Thyroid gland (tissue), 4 donors: ENCODE measurements at regions not wholly inside any gene's neighbourhood (a gene's known extent, or its start where the extent isn't known, plus 50 kb on each side); places are given as distances from the start of the nearest gene placed in this dataset.

Source experiments
- CTCF ChIP-seq, 6 experiments: fragments of 200-600 bp in 3 of 6; fragments of 450-650 bp in 3 of 6; sonication (generic) in 3 of 6; IDR thresholded peaks; one replicate each; pipeline ENCODE4 v1.5.1; 2016 to 2019; ENCODE audit warnings: antibody characterized with exemption in 6 of 6, mild to moderate bottlenecking in 2 of 6, inconsistent platforms in 1 of 6, moderate library complexity in 1 of 6
- POLR2A ChIP-seq, 2 donors: fragments of 450-650 bp; IDR thresholded peaks; one replicate each; pipeline ENCODE4 v1.6.1; 2017; ENCODE audit warnings: antibody characterized with exemption in 2 of 2, mild to moderate bottlenecking in 2 of 2, moderate library complexity in 1 of 2

DNA sequence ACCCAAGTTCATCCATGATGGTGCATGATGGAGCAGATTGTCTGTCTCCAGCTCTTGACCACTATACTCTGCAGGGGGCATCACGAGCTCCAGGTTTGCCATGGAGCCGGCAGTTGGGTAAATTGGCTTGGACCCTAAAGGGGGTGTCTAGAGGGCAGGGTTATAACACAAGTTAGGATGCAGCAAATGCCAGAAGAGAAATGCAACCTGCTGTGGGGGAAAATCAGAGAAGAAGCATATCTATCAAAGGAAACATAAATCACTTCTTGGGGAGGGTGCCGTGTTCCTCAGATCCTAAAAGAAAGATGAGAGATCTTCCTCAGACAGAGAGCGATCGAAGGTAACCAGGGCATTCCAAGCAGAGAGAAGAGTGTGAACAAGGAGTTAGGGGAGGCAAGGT lies 334.9 kb downstream of the C12orf75 start:
- no peak for TF ChIP-seq CTCF (IDR thresholded peaks at IDR 0.05)
- no peak for TF ChIP-seq POLR2A (IDR thresholded peaks at IDR 0.05)
